WI38 (cell line): ENCODE measurements at regions not wholly inside any gene's neighbourhood (a gene's known extent, or its start where the extent isn't known, plus 50 kb on each side); places are given as distances from the start of the nearest gene placed in this dataset.

Experiments
- H3K4me3 ChIP-seq: 2 replicates; pipeline ENCODE4 v1.5.1; 2011; ENCODE audit warnings: low read depth, mild to moderate bottlenecking, control low read depth, low read length
- TF ChIP-seq, protein P1 (sequence below): IDR thresholded peaks from 2 replicates; pipeline ENCODE4 v1.5.1; 2012; ENCODE audit warnings: low read depth, mild to moderate bottlenecking, control low read depth, low read length

DNA sequence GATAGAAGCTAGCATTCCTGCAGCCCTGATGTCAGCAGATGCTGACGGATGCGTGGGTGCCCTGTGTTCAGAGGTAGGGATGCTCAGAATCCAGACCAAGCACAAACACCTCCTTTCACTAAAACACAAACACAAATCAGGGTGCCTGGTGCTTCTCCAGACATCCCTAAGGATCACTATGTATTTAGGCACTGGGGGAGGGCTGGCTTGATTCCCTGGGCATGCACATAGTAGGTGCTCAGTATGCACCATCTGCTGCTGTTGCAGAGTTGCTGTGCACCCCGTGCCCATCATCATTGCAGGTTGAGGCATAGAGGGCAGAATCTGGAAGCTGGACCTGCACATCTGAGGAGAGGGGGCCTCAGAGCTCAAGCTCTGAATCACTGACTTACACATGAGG, 114.8 kb downstream of the PHETA1 start:
- TF ChIP-seq, protein P1, sequence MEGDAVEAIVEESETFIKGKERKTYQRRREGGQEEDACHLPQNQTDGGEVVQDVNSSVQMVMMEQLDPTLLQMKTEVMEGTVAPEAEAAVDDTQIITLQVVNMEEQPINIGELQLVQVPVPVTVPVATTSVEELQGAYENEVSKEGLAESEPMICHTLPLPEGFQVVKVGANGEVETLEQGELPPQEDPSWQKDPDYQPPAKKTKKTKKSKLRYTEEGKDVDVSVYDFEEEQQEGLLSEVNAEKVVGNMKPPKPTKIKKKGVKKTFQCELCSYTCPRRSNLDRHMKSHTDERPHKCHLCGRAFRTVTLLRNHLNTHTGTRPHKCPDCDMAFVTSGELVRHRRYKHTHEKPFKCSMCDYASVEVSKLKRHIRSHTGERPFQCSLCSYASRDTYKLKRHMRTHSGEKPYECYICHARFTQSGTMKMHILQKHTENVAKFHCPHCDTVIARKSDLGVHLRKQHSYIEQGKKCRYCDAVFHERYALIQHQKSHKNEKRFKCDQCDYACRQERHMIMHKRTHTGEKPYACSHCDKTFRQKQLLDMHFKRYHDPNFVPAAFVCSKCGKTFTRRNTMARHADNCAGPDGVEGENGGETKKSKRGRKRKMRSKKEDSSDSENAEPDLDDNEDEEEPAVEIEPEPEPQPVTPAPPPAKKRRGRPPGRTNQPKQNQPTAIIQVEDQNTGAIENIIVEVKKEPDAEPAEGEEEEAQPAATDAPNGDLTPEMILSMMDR = no peak

DNA sequence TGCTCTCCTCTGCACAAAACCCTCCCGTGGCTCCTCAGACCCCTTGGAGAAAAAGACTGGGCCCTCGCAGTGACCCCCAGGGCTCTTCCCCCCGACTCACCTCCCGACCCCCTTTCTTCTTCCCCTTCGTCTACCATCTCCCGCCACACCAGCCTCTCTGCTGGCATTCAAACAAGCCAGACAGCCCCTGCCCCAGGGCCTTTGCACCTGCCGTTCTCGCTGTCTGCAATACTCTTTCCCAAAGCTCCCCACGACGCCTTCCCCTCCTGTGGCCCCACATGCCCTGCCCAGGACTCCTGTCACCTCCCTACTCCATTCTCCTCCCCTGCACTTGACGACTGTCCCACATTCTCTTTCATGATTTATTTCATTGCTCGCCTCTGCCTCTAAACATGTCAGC, 115.7 kb downstream of the PHETA1 start:
- TF ChIP-seq, protein P1 = no peak
- H3K4me3 ChIP-seq = no peak overlapping the region

More for the DNA sequence above, 114.8 kb downstream of the PHETA1 start:
- H3K4me3 ChIP-seq = no peak overlapping the region

DNA sequence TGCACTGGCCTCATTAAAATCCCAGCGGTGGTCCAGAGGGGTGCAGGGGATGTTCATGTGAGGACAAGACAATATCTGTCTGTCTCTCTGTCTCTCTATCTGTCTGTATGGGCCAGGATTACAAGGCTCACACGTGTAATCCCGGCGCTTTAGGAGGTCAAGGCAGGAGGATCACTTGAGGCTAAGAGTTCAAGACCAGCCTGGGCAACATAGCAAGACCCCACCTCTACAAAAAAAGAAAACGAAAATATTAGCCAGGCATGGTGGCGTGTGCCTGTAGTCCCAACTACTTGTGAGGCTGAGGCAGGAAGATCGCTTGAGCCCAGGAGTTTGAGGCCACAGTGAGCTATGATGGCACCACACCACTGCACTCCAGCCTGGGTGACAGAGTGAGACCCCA, 117.1 kb downstream of the PHETA1 start:
- H3K4me3 ChIP-seq = no peak overlapping the region
- TF ChIP-seq, protein P1 = no peak

DNA sequence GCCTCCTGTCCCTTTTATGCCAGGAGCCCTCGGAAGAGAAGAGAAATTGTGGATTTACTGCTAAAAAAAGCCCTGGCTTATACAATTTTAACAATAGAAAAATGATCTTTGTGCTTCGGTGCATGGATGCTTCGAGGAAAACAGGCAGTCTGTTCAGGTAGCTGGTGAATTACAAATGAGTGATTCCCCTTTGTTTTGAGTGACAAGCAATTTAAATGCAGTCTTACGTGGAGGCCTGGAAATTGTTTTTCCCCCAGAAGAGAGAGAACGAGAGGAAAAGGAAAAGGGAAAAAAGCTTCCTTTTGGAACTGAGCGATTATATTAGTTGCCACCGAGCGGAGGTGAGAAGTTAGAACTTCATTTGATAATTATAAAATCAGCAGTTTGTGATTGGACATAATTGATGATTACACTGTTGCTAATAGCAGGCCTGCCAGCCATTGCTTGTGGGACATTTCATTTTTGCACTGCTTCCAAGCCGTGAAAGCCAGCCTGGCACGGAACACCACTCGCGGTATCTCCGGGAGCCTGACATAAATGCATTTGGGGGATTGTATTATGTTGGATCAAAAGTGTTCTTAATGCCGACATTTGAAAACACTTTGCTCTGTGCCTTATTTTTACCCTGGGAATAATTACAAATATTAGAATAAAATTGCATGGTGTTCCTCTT, 117.7 kb downstream of the PHETA1 start:
- TF ChIP-seq, protein P1 = no peak
- H3K4me3 ChIP-seq = no peak overlapping the region

DNA sequence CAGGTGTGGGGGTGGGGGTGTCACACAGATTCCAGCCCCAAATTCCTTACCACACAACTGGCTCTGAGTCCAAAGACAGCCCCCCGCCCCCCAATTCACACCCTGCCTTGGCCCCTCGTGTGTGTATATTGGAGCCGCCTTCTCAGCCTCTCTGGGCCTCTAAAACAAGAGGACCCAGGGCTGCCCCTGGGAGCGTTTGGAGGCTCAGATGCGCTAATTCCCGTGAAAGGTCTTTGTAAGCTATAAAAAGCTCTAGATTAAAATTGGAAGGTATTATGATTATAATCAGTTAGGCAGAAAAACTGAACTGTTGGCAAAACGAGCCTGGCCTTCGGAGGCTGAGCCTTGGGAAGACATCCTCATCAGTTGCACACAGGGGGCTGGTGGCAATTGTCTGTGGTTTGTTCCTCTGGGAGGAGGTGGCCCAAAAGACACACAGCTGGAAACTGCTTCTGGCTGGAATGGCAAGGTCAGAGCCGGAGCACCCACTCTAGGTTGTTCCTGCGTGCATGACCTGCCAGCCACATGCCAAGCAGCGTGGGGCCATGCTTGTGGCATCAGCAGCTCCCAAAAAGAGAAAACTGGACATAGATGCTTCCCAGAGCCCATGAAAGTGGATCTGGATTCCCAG, 118.5 kb downstream of the PHETA1 start:
- TF ChIP-seq, protein P1 = no peak
- no peak overlapping the region for H3K4me3 ChIP-seq

DNA sequence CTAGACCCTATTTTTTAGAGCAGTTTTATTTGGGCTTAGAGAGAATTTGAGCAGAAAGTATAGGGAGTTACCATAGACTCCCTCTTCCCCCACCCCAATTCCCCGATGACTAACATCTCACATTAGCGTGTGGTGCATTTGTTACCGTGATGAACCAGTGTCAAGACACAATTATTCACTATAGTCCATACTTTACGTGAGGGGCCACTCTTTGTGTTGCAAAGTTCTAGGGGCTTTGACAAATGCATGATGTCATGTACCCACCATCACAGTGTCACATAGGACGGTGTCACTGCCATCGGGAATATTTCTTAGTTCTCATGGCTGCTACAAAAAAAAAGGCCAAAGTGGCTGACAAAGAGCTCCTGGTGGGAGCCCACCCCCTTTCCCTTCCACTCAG, 119.1 kb downstream of the PHETA1 start:
- H3K4me3 ChIP-seq = no peak overlapping the region
- TF ChIP-seq, protein P1 = no peak

DNA sequence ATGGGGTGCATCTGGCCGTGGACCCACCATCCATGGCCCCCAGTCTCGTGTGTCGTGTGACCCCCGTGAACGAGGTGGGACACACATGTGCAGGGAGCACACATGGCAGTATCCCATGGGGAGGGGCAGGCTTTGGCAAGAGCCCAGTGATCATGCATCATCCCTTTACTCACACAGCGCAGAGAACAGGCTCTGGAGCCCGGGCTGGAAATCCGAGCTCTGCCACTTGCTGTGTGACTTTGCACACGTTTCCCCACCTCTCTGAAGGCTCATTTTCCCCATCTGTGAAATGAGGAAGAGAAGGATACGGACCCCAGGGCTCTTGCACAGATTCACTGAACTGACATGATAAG, 119.9 kb downstream of the PHETA1 start:
- H3K4me3 ChIP-seq = no peak overlapping the region
- TF ChIP-seq, protein P1 = no peak
